Tibial artery (tissue), 4 donors: ENCODE measurements at regions not wholly inside any gene's neighbourhood (a gene's known extent, or its start where the extent isn't known, plus 50 kb on each side); places are given as distances from the start of the nearest gene placed in this dataset.

Experiments used
- DNase-seq, 2 donors: peaks; one replicate each; pipeline ENCODE4 v3.0.0-alpha.2; 2019
- H3K27ac ChIP-seq, 2 donors: fragments of 200-600 bp; sonication (generic) in 1 of 2; 1 replicate in 1 of 2; 2 replicates in 1 of 2; pipeline ENCODE4 v1.5.1; 2018 to 2019; ENCODE audit warnings: mild to moderate bottlenecking in 1 of 2
- H3K27me3 ChIP-seq, 2 donors: fragments of 200-600 bp; sonication (generic) in 1 of 2; one replicate each; pipeline versions ENCODE4 v1.5.1 to v1.6.0; 2016 to 2019
- H3K36me3 ChIP-seq, 3 donors: fragments of 200-600 bp; sonication (generic) in 2 of 3; one replicate each; pipeline ENCODE4 v1.5.1; 2016 to 2019; ENCODE audit warnings: mild to moderate bottlenecking in 2 of 3
- H3K4me1 ChIP-seq, 4 donors: fragments of 200-600 bp; sonication (generic) in 2 of 4; 1 replicate in 3 of 4; 2 replicates in 1 of 4; pipeline ENCODE4 v1.5.1; 2016 to 2019
- H3K4me3 ChIP-seq, 2 donors: fragments of 200-600 bp; sonication (generic) in 1 of 2; 1 replicate in 1 of 2; 2 replicates in 1 of 2; pipeline ENCODE4 v1.5.1; 2018 to 2019; ENCODE audit warnings: mild to moderate bottlenecking in 2 of 2
- H3K9me3 ChIP-seq, 3 donors: fragments of 200-600 bp; sonication (generic) in 1 of 3; one replicate each; pipeline ENCODE4 v1.5.1; 2016 to 2019
- CTCF ChIP-seq, 2 experiments: fragments of 200-600 bp in 1 of 2; fragments of 450-650 bp in 1 of 2; IDR thresholded peaks; one replicate each; pipeline ENCODE4 v1.5.1; 2017 to 2019; ENCODE audit warnings: antibody characterized with exemption in 2 of 2, mild to moderate bottlenecking in 1 of 2, moderate library complexity in 1 of 2
- intact Hi-C: fragments of 100-400 bp; cut with DNase I; formaldehyde crosslinking; loops from one replicate; pipeline ENCODE4 v1.15.0; 2023; ENCODE audit warnings: low total_unique reads

DNA sequence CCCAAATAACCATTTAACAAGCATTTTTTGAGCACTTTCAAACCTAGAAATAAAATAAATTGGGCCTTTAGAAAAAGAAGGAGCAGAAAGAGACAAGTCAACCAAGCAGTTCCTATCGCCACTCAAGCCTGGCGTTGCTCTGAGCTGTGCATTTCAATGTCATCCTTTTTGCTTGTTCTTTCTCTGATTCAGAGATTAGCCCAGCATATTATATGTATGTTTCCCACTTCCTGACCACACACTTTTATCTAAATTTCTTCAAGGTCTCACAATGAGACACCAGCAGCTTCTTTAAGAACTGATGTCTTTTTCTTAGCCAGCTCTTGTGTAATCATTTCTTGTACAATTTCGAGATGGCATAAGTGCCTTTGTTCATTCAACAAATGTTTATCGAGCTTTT is 344.5 kb upstream of the ID2 start:
- peaks cover 0 to 4% (median 0%) of the 10 kb centered on the region in 4 donors for H3K4me1 ChIP-seq
- no peak overlapping the region for H3K4me3 ChIP-seq
- no peaks in the 10 kb centered on the region for H3K9me3 ChIP-seq
- no peaks in the 10 kb centered on the region for H3K27me3 ChIP-seq
- no peak for DNase-seq
- H3K27ac ChIP-seq: no peak overlapping the region
- TF ChIP-seq CTCF (IDR thresholded peaks at IDR 0.05): no peak
- intact Hi-C loops: no loop called here
- H3K36me3 ChIP-seq: no peaks in the 10 kb centered on the region

GRCh38 chr2:8342407-8342806 is 339.4 kb upstream of the ID2 start:
- Histone ChIP-seq H3K36me3 (no peaks in the 10 kb centered on the region), H3K27ac (peak overlapping the region in 1 of 2 donors; percentile 39), H3K9me3 (no peaks in the 10 kb centered on the region), H3K4me3 (no peak overlapping the region), H3K4me1 (peaks cover 0 to 17% (median 0%) of the 10 kb centered on the region in 4 donors), H3K27me3 (no peaks in the 10 kb centered on the region)
- no peak for DNase-seq
- intact Hi-C loops: no loop called here
- no peak for TF ChIP-seq CTCF (IDR thresholded peaks at IDR 0.05)

- intact Hi-C loops: no loop called here
- Histone ChIP-seq H3K4me1 (peaks cover 0 to 17% (median 0%) of the 10 kb centered on the region in 4 donors), H3K4me3 (no peak overlapping the region), H3K27me3 (no peaks in the 10 kb centered on the region), H3K9me3 (no peaks in the 10 kb centered on the region), H3K36me3 (no peaks in the 10 kb centered on the region), H3K27ac (no peak overlapping the region)
- no peak for DNase-seq
- TF ChIP-seq CTCF (IDR thresholded peaks at IDR 0.05): no peak
Measured at GRCh38 chr2:8343031-8343430, 338.8 kb upstream of the ID2 start.

DNA sequence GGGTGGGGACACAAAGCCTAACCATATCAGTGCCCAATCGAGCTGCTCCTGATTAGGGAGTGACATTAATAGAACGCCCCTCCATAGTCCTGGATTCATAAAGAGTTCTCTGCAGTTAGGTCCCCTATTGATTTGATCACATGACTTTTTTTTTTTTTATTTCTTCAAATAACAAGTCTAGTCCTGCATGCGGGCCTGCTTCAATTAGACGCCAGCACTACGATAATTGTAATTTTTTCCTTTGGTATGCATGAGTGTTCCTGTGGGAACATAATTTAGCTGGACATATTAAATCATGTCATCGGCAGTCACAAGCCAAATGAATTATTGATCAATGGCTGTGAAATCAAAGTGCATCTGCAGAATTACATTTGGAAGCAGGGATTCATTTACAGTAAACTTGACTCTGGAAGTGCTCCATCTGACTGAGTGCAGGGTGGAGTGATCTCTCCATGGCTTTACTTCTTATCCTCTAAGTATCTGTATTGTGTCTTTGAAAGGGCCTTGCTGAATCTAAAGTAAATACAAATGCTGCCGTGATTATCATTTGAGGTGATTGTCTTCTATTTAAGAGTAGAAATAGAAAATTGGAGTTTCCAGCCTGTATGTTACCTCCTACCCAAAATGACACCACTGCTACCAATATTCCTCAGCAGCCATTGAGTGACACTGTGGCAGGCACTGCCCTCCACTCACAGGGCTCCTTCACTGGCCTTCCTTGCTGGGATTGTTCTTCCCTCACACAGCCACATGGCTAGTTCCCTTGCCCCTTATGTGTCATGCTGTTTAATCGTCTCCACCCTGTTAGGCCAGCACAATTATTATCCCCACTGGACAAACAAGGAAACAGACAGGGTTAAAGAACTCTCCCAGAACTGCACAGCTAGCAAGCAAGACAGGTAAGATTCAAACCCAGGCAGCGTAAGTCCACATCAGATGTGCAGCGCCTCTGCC is 337.4 kb upstream of the ID2 start:
- H3K9me3 ChIP-seq: no peaks in the 10 kb centered on the region
- peaks cover 0 to 17% (median 0%) of the 10 kb centered on the region in 4 donors for H3K4me1 ChIP-seq
- no peaks in the 10 kb centered on the region for H3K36me3 ChIP-seq
- intact Hi-C loops: no loop called here
- no peak overlapping the region for H3K27ac ChIP-seq
- no peaks in the 10 kb centered on the region for H3K27me3 ChIP-seq
- DNase-seq: no peak
- H3K4me3 ChIP-seq: no peak overlapping the region
- no peak for TF ChIP-seq CTCF (IDR thresholded peaks at IDR 0.05)

- no peak for TF ChIP-seq CTCF (IDR thresholded peaks at IDR 0.05)
- H3K4me1 ChIP-seq: peaks cover 0 to 17% (median 0%) of the 10 kb centered on the region in 4 donors
- DNase-seq: no peak
- intact Hi-C loops: no loop called here
- H3K27ac ChIP-seq: no peak overlapping the region
- H3K9me3 ChIP-seq: no peaks in the 10 kb centered on the region
- H3K36me3 ChIP-seq: no peaks in the 10 kb centered on the region
- no peak overlapping the region for H3K4me3 ChIP-seq
- H3K27me3 ChIP-seq: no peaks in the 10 kb centered on the region
Measured at GRCh38 chr2:8345200-8345599, 336.7 kb upstream of the ID2 start.
